ENCODE measurements at regions not wholly inside any gene's neighbourhood (a gene's known extent, or its start where the extent isn't known, plus 50 kb on each side); places are given as distances from the start of the nearest gene placed in this dataset.

DNA sequence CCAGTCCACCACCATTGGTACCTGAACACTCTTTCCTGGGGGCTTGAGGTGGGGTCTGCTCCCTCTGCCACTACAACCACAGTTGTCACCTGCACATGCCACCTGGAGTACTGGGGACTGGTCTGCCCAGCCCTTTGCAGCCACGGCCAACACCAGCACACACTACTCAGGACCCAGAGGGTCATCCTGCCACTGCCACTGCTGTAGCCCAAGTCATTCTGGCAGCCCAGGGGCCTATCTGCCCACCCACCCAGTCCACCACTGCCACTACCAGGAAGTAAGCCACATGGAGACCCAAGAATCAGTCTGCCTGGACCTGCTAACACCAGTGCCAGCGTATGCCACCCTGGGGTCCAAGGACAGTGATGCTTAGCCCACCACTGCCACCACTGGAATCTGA, 302.4 kb upstream of the TRPC7 start (continued):
- TF ChIP-seq CBX5 (IDR thresholded peaks at IDR 0.05; ENCODE audit: low read depth): no peak
- no peak for TF ChIP-seq EGR1 (IDR thresholded peaks at IDR 0.05; ENCODE audit: borderline replicate concordance in 1 of 2, low read depth in 2 of 2, low read length in 2 of 2)
- TF ChIP-seq, protein P1, sequence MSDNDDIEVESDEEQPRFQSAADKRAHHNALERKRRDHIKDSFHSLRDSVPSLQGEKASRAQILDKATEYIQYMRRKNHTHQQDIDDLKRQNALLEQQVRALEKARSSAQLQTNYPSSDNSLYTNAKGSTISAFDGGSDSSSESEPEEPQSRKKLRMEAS (IDR thresholded peaks at IDR 0.05; ENCODE audit: low read depth, low read length): no peak
- no peak for TF ChIP-seq STAT3 (IDR thresholded peaks at IDR 0.05; ENCODE audit: low read depth, low read length)
- TF ChIP-seq, protein P2, sequence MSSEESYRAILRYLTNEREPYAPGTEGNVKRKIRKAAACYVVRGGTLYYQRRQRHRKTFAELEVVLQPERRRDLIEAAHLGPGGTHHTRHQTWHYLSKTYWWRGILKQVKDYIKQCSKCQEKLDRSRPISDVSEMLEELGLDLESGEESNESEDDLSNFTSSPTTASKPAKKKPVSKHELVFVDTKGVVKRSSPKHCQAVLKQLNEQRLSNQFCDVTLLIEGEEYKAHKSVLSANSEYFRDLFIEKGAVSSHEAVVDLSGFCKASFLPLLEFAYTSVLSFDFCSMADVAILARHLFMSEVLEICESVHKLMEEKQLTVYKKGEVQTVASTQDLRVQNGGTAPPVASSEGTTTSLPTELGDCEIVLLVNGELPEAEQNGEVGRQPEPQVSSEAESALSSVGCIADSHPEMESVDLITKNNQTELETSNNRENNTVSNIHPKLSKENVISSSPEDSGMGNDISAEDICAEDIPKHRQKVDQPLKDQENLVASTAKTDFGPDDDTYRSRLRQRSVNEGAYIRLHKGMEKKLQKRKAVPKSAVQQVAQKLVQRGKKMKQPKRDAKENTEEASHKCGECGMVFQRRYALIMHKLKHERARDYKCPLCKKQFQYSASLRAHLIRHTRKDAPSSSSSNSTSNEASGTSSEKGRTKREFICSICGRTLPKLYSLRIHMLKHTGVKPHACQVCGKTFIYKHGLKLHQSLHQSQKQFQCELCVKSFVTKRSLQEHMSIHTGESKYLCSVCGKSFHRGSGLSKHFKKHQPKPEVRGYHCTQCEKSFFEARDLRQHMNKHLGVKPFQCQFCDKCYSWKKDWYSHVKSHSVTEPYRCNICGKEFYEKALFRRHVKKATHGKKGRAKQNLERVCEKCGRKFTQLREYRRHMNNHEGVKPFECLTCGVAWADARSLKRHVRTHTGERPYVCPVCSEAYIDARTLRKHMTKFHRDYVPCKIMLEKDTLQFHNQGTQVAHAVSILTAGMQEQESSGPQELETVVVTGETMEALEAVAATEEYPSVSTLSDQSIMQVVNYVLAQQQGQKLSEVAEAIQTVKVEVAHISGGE (CRISPR knock-in tag; IDR thresholded peaks at IDR 0.05): no peak
- no peak for TF ChIP-seq SRF (IDR thresholded peaks at IDR 0.05; ENCODE audit: low read depth in 2 of 2, low read length in 2 of 2)
- TF ChIP-seq, protein P3, sequence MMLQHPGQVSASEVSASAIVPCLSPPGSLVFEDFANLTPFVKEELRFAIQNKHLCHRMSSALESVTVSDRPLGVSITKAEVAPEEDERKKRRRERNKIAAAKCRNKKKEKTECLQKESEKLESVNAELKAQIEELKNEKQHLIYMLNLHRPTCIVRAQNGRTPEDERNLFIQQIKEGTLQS (IDR thresholded peaks at IDR 0.05; ENCODE audit: borderline replicate concordance, extremely low read depth, low read depth, low read length): no peak
- TF ChIP-seq PAX5 (IDR thresholded peaks at IDR 0.05; ENCODE audit: borderline replicate concordance, low read depth, low read length): no peak
- TF ChIP-seq CEBPB (IDR thresholded peaks at IDR 0.05; ENCODE audit: borderline replicate concordance in 1 of 2, low read depth in 2 of 2, low read length in 2 of 2): no peak

Measured in GM12878 (cell line).